Skeletal muscle satellite cell (primary cell): ENCODE measurements at regions not wholly inside any gene's neighbourhood (a gene's known extent, or its start where the extent isn't known, plus 50 kb on each side); places are given as distances from the start of the nearest gene placed in this dataset.
A peak's percentile ranks its signal among the peaks of the same experiment; 100 is the strongest.
"Not testable (repeated sequence)": the region's sequence is repeated elsewhere in the genome, so short reads cannot be mapped to it uniquely, and the experiment has no call there.

Experiments used
- H3K27me3 ChIP-seq: 2 replicates; pipeline ENCODE4 v1.7.0; 2013; ENCODE audit warnings: low read length; ENCODE audit not compliant: control insufficient read depth, insufficient read depth
- H3K36me3 ChIP-seq: 2 replicates; pipeline ENCODE4 v1.7.0; 2013; ENCODE audit warnings: mild to moderate bottlenecking, control low read depth, low read length; ENCODE audit not compliant: insufficient read depth
- H3K4me1 ChIP-seq: 2 replicates; pipeline ENCODE4 v1.7.0; 2013; ENCODE audit warnings: low read length; ENCODE audit not compliant: control insufficient read depth, insufficient read depth
- H3K4me2 ChIP-seq: 2 replicates; pipeline ENCODE4 v1.7.0; 2013; ENCODE audit warnings: mild to moderate bottlenecking, low read length
- H3K4me3 ChIP-seq: 2 replicates; pipeline ENCODE4 v1.7.0; 2013; ENCODE audit warnings: low read length
- H3K9ac ChIP-seq: 2 replicates; pipeline ENCODE4 v1.7.0; 2013; ENCODE audit warnings: mild to moderate bottlenecking, low read depth, low read length, moderate library complexity
- H3K9me3 ChIP-seq: replicated peaks from 2 replicates; pipeline ENCODE4 v1.7.0; 2013; ENCODE audit warnings: mild to moderate bottlenecking, control low read depth, low read length

- no peaks in the 10 kb centered on the region for H3K9me3 ChIP-seq
- no peaks in the 10 kb centered on the region for H3K4me1 ChIP-seq
- no peak overlapping the region for H3K9ac ChIP-seq
- H3K4me2 ChIP-seq: no peak overlapping the region
- H3K4me3 ChIP-seq: no peak overlapping the region
- H3K27me3 ChIP-seq: no peaks in the 10 kb centered on the region
- H3K36me3 ChIP-seq: no peaks in the 10 kb centered on the region
Observed at GRCh38 chr7:81859433-81859832, 89.6 kb upstream of the HGF start.

GRCh38 chr7:81858820-81859219 lies 89.0 kb upstream of the HGF start:
- not testable (repeated sequence) for H3K4me3 ChIP-seq, H3K4me1 ChIP-seq, H3K27me3 ChIP-seq, H3K9ac ChIP-seq, H3K4me2 ChIP-seq, H3K9me3 ChIP-seq, H3K36me3 ChIP-seq

GRCh38 chr7:81857385-81857784 lies 87.5 kb upstream of the HGF start:
- Histone ChIP-seq H3K9me3 (no peaks in the 10 kb centered on the region), H3K27me3 (no peaks in the 10 kb centered on the region), H3K4me3 (no peak overlapping the region), H3K4me2 (no peak overlapping the region), H3K9ac (no peak overlapping the region), H3K4me1 (no peaks in the 10 kb centered on the region), H3K36me3 (no peaks in the 10 kb centered on the region)

GRCh38 chr7:81854518-81854917 lies 84.7 kb upstream of the HGF start:
- no peaks in the 10 kb centered on the region for H3K4me1 ChIP-seq
- no peaks in the 10 kb centered on the region for H3K9me3 ChIP-seq
- H3K4me2 ChIP-seq: no peak overlapping the region
- no peak overlapping the region for H3K9ac ChIP-seq
- H3K27me3 ChIP-seq: no peaks in the 10 kb centered on the region
- H3K36me3 ChIP-seq: no peaks in the 10 kb centered on the region
- H3K4me3 ChIP-seq: no peak overlapping the region

GRCh38 chr7:81852701-81853100 lies 82.9 kb upstream of the HGF start:
- Histone ChIP-seq H3K27me3 (no peaks in the 10 kb centered on the region), H3K9ac (no peak overlapping the region), H3K4me1 (no peaks in the 10 kb centered on the region), H3K4me3 (no peak overlapping the region), H3K36me3 (no peaks in the 10 kb centered on the region), H3K4me2 (no peak overlapping the region), H3K9me3 (no peaks in the 10 kb centered on the region)

GRCh38 chr7:81851413-81851812 lies 81.6 kb upstream of the HGF start:
- no peaks in the 10 kb centered on the region for H3K27me3 ChIP-seq
- no peak overlapping the region for H3K4me2 ChIP-seq
- H3K9me3 ChIP-seq: no peaks in the 10 kb centered on the region
- H3K4me3 ChIP-seq: no peak overlapping the region
- no peak overlapping the region for H3K9ac ChIP-seq
- H3K36me3 ChIP-seq: no peaks in the 10 kb centered on the region
- peaks cover 4% of the 10 kb centered on the region for H3K4me1 ChIP-seq

- H3K4me1 ChIP-seq: peaks cover 11% of the 10 kb centered on the region
- H3K4me2 ChIP-seq: peak overlapping the region; percentile 54
- no peaks in the 10 kb centered on the region for H3K36me3 ChIP-seq
- no peaks in the 10 kb centered on the region for H3K9me3 ChIP-seq
- H3K27me3 ChIP-seq: no peaks in the 10 kb centered on the region
- no peak overlapping the region for H3K4me3 ChIP-seq
- no peak overlapping the region for H3K9ac ChIP-seq
Observed at GRCh38 chr7:81846398-81846797, 76.6 kb upstream of the HGF start.

- no peaks in the 10 kb centered on the region for H3K27me3 ChIP-seq
- H3K36me3 ChIP-seq: no peaks in the 10 kb centered on the region
- H3K4me1 ChIP-seq: peaks cover 11% of the 10 kb centered on the region
- peak overlapping the region; percentile 54 for H3K4me2 ChIP-seq
- H3K9ac ChIP-seq: no peak overlapping the region
- no peaks in the 10 kb centered on the region for H3K9me3 ChIP-seq
- H3K4me3 ChIP-seq: peak overlapping the region; percentile 39
Observed at GRCh38 chr7:81845744-81846241, 75.9 kb upstream of the HGF start.

GRCh38 chr7:81843657-81844056 lies 73.8 kb upstream of the HGF start:
- H3K27me3 ChIP-seq, H3K9me3 ChIP-seq, H3K4me3 ChIP-seq, H3K36me3 ChIP-seq, H3K4me2 ChIP-seq, H3K9ac ChIP-seq: not testable (repeated sequence)
- H3K4me1 ChIP-seq: peaks cover 11% of the 10 kb centered on the region

GRCh38 chr7:81842361-81842760 lies 72.5 kb upstream of the HGF start:
- H3K9ac ChIP-seq: no peak overlapping the region
- H3K4me2 ChIP-seq: no peak overlapping the region
- H3K4me1 ChIP-seq: peaks cover 11% of the 10 kb centered on the region
- H3K36me3 ChIP-seq: no peaks in the 10 kb centered on the region
- no peaks in the 10 kb centered on the region for H3K9me3 ChIP-seq
- no peak overlapping the region for H3K4me3 ChIP-seq
- H3K27me3 ChIP-seq: no peaks in the 10 kb centered on the region

GRCh38 chr7:81839708-81840369 lies 70.0 kb upstream of the HGF start:
- no peaks in the 10 kb centered on the region for H3K36me3 ChIP-seq
- H3K27me3 ChIP-seq: no peaks in the 10 kb centered on the region
- no peak overlapping the region for H3K4me3 ChIP-seq
- H3K9me3 ChIP-seq: no peaks in the 10 kb centered on the region
- H3K9ac ChIP-seq: no peak overlapping the region
- H3K4me2 ChIP-seq: no peak overlapping the region
- H3K4me1 ChIP-seq: no peaks in the 10 kb centered on the region

- Histone ChIP-seq H3K4me1 (no peaks in the 10 kb centered on the region), H3K4me2 (no peak overlapping the region), H3K36me3 (no peaks in the 10 kb centered on the region), H3K4me3 (no peak overlapping the region), H3K9me3 (peaks cover 6% of the 10 kb centered on the region), H3K27me3 (no peaks in the 10 kb centered on the region), H3K9ac (no peak overlapping the region)
Observed at GRCh38 chr7:81833401-81833800, 63.6 kb upstream of the HGF start.
